HG02973 (cell line): ENCODE measurements at regions not wholly inside any gene's neighbourhood (a gene's known extent, or its start where the extent isn't known, plus 50 kb on each side); places are given as distances from the start of the nearest gene placed in this dataset.

ENCODE experiments used
- ATAC-seq: cut with Tn5 transposase; IDR thresholded peaks from one replicate; pipeline ENCODE4 v1.9.1; 2021; ENCODE audit warnings: moderate library complexity; ENCODE audit not compliant: unreplicated experiment

- ATAC-seq, result no peak
These were observed 52.1 kb upstream of the DIPK1A start for GRCh38 chr1:93013145-93014065.

- no peak for ATAC-seq
These were observed 52.9 kb upstream of the DIPK1A start for GRCh38 chr1:93014168-93014567.

- no peak for ATAC-seq
These were observed 54.3 kb upstream of the DIPK1A start for GRCh38 chr1:93015590-93015989.

DNA sequence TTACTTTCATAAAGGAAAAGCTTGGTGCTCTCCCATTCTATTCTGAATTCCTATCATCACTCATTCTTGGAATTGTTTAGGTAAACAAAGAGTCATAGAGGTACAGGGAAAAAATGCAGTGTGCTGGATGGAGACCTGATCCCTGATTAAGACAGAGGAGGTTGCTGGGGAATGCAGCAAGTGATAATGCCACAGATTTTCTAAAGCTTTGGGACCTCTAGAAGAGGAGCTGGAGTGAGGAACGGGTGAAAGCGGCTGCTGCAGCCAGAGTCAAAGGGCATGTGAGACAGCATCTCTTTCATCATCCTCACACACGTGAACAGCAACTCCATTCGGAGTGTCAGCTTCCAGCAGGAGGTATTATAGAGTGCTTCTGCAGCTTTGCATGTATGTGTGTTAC lies 54.9 kb upstream of the DIPK1A start:
- ATAC-seq, result no peak

DNA sequence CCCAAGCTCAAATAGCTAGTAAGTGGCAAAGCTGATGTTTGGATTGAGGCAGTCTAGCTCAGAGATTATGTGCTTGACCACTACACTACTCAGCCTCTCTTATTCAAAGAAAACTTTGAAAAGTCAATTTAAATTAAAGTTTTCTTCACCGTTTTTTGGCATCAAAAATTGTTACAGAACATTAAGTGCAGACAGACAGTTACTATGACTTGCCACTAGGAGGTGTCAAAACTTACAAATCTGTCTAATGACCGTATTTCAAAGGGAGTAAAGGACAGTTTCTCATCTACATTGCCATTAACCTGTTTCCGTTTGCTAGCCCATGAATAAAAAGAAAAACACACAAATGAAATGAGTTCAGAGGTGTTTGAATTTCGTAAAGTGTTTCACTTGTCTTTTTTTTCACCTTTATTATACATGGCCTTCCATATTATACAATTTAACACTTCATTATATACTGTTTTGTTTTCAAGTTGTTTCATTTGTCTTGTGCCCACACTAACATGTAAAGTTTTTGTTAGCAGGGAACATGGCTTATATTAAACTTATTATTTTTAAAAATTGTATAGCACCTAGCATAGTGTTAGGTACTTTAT lies 57.4 kb upstream of the MTF2 start:
- ATAC-seq, result peak; percentile 59

DNA sequence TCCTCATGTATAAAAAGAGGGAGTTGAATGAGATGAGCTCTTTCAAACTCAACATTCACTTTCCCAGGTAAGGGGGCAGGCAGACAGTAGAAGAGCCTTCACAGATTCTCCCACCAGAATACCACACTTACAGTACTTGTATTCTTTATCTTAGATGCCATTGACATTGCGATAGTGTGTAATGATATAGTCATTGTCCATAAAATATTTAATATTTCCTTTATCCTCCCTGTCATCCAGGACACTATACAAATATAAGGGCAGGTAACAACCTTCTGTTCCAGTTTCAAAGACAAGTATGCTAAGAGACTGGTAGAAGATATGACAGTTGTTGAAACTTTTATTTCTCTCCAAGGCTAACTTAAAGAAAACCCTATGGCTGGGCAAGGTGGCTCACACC lies 56.5 kb upstream of the MTF2 start:
- ATAC-seq, result no peak

- no peak for ATAC-seq
These were observed 55.8 kb upstream of the MTF2 start for GRCh38 chr1:93023281-93023680.

GRCh38 chr1:93025572-93025971 lies 53.5 kb upstream of the MTF2 start:
- ATAC-seq, result no peak

DNA sequence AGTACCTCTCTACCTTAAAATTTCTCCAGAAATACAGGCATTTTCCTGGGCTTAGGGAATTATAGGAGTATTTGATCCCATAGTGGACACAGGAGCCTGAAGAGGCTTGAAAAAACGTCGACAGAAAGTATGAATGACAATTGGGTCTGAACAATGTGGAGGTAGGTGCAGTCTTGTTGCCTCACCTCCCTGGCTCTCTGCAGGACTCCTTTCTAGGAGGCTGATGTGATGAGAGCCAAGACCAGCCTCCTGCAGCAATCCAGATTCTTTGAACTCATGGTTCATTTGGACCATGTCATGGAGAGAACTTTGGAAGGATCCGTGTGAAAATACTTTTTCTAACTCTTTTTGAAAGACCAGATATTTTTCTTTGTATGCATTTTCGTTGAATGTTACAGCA lies 50.5 kb upstream of the MTF2 start:
- ATAC-seq, result no peak
